HEK293 (cell line): ENCODE measurements at regions not wholly inside any gene's neighbourhood (a gene's known extent, or its start where the extent isn't known, plus 50 kb on each side); places are given as distances from the start of the nearest gene placed in this dataset.

Experiments
- CTCF ChIP-seq: fragments of 450-650 bp; formaldehyde crosslinking; IDR thresholded peaks from 2 replicates; pipeline ENCODE4 v1.5.1; 2016; ENCODE audit warnings: missing biosample characterization, missing genetic modification characterization
- YY1 ChIP-seq: fragments of 450-650 bp; formaldehyde crosslinking; IDR thresholded peaks from 2 replicates; pipeline ENCODE4 v1.5.1; 2018; ENCODE audit warnings: missing biosample characterization, missing genetic modification characterization
- ZBTB21 ChIP-seq: fragments of 450-650 bp; formaldehyde crosslinking; IDR thresholded peaks from 2 replicates; pipeline ENCODE4 v1.5.1; 2017; ENCODE audit warnings: missing biosample characterization, missing genetic modification characterization
- ZBTB26 ChIP-seq: fragments of 450-650 bp; formaldehyde crosslinking; optimal IDR thresholded peaks from 2 replicates; pipeline ENCODE3; 2016; ENCODE audit warnings: missing biosample characterization, mild to moderate bottlenecking, missing genetic modification characterization
- ZFP41 ChIP-seq: fragments of 450-650 bp; formaldehyde crosslinking; IDR thresholded peaks from 2 replicates; pipeline ENCODE4 v1.5.1; 2016; ENCODE audit warnings: missing biosample characterization, missing genetic modification characterization, borderline replicate concordance
- ZNF16 ChIP-seq: fragments of 450-650 bp; formaldehyde crosslinking; IDR thresholded peaks from 2 replicates; pipeline ENCODE4 v1.5.1; 2016; ENCODE audit warnings: low read depth, missing biosample characterization, missing genetic modification characterization
- ZNF501 ChIP-seq: fragments of 450-650 bp; formaldehyde crosslinking; IDR thresholded peaks from 2 replicates; pipeline ENCODE4 v1.5.1; 2016; ENCODE audit warnings: missing biosample characterization, missing genetic modification characterization

- TF ChIP-seq ZBTB21 (tag by site-specific recombination) (no peak), CTCF (no peak), ZNF16 (no peak), ZBTB26 (tag by site-specific recombination) (no peak), ZNF501 (tag by site-specific recombination) (no peak), ZFP41 (tag by site-specific recombination) (no peak), YY1 (tag by site-specific recombination) (no peak)
Observed at GRCh38 chr10:10921826-10922461, 95.7 kb upstream of the CELF2 start.
